Stimulated activated CD4-positive, alpha-beta T cell treated with anti-CD3 and anti-CD28 coated beads, Interleukin-1b, Interleukin-23, amount 100 ng/mL, for 4 hours (primary cell): ENCODE measurements at regions not wholly inside any gene's neighbourhood (a gene's known extent, or its start where the extent isn't known, plus 50 kb on each side); places are given as distances from the start of the nearest gene placed in this dataset.

Source experiments
- DNase-seq, 2 donors: peaks; one replicate each; pipeline ENCODE4 v3.0.0-alpha.2; 2020; ENCODE audit warnings: low read depth in 2 of 2

DNA sequence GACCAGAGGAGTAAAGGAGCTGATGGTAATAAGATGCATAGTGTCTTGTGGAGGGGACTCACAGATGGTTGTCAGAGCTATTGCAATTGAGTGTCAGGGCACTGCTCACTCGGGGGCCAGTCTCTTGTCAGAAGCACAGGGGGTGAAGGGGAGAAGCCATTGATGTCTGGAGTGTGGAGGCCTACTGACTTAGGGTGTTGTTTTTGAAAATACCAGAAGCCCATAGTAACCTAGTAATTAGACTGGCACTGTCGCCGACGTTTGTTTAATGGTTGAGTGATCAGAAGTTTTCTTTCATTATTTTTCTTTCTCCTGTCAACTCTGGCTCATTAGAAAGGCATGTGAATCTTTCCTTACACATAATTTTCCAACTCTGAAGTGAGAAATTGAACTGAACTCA, 151.6 kb upstream of the TENM4 start:
- no peak for DNase-seq

DNA sequence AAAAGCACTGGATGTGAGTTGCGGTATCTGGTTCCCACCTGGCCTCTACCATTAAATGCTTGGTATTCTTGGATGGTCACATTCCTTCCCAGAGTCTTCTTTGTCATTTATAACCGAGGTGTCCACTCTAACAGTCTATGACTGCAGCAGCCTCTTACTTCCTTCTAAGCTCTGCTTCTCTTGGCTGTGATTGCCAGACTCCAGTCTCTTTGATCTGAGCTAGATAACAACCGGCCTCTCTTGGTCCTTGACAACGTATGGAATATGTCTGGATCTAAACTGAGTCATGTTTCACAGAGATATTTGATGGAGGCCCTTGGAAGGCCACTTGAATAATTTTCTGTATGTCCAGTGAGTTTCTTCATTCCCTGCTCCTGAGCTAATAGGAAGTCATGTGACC, 141.6 kb upstream of the TENM4 start:
- DNase-seq, result no peak

DNA sequence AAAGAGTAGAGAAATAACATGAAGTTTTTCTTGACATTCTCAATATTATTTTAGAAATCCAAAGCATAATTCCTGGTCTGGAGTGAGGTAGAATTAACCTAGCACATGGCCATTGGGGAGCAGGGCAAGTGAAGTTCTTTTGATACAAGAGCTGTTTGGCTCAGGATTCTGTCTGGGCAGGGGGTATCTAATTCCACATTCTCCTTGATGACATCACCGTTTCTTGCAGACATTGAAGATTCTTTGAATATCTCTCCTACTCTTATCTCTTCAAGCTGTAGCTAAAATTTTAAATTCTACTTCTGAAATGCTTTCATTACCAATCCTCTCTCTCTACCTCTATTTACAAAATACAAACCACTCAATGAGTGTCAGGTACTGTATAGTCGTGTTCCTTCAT, 138.2 kb upstream of the TENM4 start:
- DNase-seq, result no peak

DNA sequence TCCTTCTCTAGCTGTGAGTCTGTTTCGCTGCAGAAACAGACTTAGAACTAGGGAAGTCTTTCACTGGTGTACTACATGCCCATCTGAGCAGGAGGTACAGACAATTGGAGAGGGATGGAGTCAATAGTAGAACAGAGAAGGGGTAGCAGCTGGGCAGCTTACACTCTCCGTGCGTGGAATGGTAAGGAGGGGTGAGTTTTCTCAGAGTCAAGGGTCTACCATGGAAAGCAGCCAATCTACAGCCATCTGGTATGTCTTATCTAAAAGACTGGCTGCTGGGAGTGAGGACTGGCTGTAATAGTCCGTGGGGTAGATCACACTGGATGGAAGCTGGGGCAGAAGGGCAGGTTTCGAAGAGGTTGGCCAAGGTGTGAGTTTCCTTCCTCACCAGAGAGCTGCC, 137.3 kb upstream of the TENM4 start:
- DNase-seq, result no peak

DNA sequence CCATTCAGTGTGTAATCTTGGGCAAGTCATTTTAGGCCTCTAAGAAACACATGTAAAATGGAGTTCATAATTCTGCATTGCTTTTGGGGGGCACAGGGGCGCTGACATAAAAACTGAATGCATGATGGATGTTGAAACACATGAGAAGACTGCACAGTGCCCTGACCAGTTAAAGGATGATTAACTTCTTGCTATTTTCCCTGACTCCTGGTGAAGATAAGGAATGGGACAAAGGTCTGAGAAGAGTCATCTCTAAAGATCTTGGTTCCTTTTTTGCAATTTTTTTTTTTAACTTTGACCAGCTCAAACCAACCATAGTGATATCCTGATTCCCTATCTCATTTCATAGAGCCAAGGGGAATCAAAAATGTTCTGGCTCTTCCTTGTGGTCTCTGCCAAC, 134.9 kb upstream of the TENM4 start:
- DNase-seq, result no peak

DNA sequence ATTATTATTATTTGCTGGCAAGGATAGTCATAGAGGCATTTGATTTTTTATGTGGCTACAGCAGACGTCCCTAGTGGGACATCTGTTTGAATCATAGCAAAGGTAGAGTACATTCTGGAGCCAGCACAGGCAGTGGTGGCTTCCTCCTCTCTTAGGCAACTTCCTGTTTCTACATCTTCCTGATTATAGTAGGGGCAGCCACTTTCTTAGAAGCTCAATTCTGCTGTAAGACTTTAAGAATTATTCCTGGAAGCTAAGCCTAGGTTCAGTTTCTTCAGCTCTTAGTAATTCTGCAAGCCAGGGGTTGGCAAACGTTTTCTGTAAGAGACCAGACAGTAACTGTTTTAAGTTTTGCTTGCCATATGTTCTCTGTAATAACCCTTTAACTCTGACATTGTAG, 129.3 kb upstream of the TENM4 start:
- no peak for DNase-seq

DNA sequence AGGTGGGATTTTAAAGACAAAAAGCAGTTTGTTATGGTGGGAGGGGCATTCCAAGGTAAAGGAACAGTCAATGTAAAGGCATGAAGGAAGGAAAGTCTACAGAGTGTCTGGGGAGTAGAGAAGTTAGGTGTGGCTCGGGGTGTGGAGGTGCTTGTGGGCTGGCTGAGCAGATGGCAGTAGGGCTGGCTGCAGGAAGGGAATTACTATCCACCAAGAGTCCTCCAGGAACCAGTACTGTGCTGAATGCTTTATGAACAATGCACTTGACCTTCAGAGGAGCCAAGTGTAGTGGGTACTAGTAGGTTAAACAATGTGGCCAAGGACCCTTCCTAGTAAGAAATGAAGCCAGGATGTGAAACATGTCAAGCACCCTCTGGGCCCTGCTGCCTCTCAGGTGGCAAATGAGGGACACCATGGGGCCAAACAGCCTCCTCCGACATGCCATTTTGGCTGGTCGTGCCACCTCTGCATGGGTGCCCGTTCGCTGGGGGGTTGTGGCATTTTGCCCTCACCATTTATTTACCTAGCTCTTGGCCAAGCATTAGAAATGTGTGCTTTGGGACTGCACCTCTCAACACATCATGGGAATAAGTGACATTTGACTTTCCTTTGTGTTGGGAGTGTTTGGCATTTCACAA, 123.6 kb upstream of the TENM4 start:
- DNase-seq, result no peak

DNA sequence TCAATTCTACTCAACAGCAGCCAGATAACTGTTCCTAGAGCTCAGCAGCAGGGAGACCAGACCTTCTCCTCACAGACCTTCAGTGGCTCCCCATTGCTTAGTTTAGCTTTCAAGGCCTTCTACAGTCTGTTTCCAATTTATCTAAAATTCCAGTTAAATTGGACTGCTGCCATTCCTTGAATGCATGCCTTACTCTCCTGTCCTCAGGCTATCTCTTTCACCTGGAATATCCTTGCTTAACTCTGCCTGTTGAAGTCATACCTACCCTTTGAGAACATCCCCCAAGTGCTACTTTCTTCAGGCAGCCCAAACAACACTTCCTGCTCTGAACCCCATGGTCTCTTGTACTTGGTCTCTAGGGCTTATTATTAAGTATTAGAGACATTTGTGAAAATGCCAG, 120.7 kb upstream of the TENM4 start:
- DNase-seq, result no peak

DNA sequence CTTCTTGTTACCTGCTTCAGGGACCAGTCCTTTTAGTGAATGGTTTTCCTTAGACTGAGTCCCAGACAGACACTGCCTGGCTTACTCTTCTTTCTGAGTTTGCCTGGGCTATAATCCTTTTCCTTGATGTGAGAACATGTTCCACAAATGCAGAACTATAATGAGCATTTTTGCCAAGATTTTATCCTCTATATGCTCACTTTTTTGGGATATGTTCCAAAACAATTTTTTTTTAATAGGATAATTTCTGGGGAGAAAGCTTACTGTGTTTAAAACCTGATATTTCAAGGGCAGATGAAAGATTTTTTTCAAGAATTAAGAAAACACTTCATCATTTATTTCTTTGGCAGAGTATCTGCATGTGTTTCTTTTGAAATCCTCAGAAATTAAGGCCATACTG, 110.0 kb upstream of the TENM4 start:
- no peak for DNase-seq

DNA sequence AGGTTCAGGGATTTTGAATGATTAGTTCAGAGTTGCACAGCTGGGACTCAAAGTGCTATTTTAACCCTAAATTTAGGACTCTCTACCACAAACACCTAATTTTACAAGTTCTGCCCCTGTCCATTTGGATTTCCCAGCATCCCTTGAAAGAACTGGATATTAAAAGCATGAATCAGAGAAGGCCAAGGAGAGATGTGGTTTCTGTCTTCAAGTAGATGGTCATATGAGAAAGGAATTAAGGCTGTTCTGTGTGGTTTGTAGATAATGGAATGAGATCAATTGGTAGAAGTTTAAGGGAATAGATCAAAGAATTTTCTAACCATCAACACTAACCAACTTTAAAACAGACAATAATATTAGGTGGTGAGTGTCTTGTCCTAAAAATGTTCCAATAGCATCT, 106.4 kb upstream of the TENM4 start:
- DNase-seq, result no peak

DNA sequence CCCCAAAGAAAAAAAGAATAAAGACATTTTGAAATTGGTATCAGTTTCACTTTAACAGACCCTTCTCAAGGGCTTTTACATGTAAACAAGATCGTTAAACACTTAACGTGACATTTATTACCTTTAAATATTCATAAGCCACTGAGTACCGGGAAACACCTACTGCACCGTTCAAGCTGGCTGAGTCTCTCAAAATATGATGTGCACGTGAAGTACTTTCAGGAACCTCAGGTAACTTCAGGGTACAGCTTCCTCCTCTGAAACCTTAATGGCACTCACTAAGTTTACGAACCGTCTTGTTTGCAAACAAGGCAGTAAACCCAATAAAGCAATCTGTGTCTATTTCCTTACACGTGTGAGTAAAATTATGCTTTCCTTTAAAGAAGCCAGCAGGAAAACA, 105.5 kb upstream of the TENM4 start:
- DNase-seq, result no peak

DNA sequence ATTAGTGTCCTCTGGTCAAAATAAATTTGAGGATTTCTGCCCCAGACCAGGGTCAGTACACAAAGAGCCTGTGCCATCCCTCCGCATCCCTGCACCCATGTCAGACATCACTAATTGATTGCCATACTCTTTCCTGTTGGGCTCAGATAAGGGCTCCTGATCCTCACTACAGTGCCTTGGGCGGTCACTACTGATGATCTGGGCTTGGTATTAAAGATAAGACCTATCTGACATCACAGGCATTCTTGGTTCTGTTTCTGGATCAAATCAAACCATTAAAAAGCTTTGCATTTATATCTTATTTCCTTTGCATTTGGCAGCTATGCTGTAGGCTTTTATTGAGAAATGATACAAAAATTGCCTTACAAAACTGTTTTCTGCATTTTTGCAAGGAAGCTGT, 103.5 kb upstream of the TENM4 start:
- no peak for DNase-seq

DNA sequence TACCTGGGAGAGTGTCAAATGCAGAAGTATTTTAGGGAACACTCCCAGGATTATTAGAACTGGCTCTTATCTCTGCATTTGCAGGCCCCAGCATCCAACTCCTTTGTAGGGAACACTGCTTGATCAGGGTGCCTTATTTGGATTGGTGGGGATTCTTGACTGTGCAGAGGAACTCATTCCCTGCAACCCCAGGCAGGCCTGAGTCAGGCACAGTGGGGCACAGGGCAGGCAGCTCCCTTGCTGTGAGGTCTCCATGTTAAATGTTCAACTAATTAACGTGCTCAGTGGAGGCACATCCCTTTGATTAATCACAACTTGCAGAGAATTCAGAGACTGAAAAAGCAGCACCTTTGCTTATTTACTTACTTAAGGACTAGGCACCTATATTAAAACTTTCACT, 102.3 kb upstream of the TENM4 start:
- no peak for DNase-seq

DNA sequence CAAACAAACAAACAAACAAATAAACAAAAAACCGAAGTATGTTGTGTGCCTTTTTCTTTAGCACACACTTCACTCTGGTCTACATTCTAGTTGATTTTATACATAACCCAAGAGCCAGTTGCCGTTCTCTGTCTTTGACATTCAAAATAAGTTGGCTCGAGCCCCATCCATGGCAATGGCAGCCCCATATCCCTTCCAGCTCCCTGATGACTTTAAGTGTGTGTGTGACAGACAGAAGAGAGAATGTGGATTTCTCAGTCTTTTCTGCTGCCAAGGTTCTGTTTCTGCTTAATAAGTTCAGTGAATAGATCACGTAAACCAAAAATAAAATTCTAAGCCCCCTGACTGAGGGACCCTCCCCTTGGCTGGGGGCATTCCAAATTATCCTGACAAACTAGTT, 100.6 kb upstream of the TENM4 start:
- DNase-seq, result no peak

DNA sequence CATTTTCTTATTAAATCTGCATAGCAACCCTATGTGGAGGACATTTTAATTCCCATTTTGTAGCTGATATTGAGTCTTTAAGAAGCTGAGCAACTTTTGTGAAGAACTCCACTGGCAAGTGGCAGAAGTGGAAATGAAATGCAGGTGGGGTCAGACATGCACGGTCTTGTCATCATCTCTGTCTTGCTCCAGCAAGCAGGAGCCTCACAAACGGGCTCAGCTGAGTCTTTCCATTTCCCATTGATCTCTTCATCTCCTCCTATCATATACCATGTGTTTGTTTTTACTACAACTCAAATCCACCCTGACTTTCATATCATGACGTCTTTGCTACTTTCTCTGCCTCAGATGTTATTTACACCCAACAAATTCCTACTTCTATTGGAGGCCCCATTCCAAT, 97.9 kb upstream of the TENM4 start:
- DNase-seq, result no peak

DNA sequence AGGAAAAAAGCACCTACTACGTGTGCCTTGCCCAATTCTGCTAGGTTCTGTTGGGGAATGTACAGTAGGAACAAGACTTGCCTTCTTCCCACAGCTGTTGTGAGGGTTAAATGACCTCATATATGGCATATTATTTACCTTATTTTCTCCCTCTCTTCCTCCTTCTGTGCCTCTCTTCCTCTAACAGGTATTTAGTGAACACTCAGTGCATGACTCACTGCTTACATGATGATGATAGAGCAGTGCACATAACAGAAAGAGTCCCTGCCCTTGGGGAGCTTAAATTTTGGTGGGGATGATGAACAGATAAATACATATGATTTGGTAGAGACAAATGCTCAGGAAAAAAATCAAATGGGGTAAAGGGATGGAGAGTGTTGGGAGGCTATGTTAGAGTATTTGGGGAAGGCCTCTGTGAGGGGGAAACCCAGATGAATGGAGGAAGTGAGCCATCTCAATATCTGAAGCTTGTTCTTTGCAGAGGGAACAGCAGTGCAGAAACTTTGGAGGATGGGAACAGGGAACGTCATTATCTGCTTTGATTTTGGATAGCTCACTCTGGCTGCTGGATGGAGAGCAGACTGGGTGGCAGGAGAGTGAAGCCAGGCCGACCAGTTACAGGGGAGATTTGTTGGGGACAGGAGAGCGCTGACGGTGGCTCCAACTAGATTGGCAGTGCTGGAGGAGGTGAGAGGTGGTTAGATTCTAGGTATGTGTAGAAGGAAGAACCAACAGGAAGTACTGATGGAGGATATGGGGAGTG, 95.5 kb upstream of the TENM4 start:
- no peak for DNase-seq

DNA sequence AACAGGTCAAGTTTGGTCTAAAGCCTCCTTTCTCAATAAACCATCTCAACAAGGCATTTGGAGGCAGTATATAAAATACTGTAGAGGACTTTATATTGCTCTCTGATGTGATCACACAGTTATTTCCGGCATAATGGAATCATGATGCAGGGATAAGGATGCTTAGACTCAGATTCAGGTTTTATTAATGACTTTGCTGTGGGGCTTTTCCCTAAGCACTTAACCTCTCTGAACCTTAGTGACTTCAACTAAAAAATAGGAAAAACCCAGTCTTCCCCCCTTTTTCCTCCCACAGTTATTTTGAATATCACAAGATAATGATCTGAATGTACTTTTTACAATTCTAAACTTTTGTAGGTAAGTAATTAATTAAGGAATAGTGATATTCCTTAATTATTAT, 94.8 kb upstream of the TENM4 start:
- no peak for DNase-seq

DNA sequence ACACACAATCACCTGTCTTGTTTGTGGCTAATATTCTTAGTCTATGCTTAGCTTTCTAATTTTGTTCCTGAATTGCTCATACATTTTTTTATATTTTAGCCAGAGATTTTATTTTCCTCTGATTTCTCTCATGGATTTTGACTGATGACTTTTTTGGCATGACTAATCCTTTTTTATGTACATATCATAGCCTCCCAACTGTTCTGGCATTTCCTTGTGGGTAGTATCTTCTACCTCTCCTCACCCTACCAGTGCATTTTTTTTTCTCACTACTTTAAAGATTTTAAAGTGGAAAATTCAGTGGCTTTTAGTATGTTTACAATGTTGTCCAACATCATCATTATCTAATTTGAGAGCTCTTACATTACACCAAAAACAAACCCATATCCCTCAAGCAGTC, 84.4 kb upstream of the TENM4 start:
- no peak for DNase-seq

DNA sequence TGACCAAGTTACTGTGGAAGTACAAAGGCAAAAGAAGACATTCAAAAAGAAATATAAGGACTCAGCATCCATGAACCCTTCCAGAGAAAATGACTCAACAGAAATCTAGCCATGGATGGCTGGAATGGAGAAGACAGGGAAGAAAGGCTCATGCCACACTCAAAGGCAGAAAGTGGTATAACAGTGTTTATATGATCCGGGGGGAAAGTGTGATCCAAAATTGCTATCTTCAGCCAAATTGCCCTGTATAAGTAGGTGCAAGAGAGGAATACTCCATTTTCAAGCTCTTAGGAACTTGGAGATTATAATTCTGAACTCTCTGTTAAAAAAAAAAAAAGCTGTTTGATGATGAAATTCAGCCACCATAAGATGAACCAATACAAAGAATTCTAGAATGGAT, 81.8 kb upstream of the TENM4 start:
- no peak for DNase-seq

DNA sequence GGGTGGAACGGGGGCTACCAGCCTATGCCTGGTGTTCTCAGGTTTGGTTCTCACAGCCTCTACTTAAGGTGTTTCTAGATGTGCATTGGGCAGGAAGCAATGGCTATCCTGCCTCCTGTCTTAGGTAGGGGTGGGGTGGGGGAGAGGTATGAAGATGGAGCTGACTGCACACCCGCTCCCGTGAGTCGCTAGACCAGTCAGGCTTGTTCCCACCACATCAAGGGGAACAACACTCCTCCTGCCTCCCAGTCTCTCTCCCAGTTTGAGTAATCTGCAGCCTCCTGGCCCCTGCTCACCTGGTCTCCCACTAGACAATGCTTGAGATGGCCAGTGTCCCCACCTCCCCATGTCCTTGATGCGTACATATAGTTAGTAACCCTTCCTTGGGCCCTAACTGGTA, 79.3 kb upstream of the TENM4 start:
- DNase-seq, result no peak

DNA sequence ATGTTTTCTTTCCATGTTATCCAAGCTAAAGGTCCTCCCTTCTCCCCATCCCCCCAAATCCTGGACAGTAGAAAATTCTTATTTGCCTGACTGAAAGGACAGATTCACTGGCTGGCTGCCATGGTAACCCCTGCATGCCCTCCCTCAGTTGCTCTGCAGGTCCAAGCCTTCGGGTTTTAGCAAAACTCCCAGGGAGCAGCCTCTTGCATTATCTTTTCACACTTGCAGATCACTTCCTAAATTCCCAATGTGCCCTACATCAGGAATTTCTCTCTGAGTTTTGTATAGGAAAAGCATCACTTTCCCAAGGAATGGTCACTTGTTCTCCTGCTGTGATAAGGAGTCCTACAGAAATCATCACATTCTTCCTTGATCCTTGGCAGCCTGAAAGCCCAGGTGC, 75.0 kb upstream of the TENM4 start:
- no peak for DNase-seq

DNA sequence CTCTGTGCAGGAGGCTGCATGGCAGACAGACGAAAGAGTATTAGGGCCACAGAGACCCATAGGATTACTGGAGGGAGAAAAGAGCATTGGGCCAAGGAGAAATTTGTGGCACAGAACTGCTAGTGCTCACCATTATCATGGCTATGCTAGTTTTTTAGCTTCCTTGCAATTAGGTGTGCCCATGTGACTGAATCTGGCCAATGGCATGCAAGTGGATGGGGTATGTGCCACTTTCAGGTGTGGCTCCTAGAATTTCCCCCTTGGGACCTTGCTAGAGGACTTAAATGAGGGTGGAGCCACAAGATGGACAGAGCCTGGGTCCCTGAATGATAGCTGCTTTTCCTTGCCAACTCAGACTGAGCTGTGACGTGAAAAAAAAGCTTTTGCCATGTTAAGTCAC, 73.9 kb upstream of the TENM4 start:
- no peak for DNase-seq

DNA sequence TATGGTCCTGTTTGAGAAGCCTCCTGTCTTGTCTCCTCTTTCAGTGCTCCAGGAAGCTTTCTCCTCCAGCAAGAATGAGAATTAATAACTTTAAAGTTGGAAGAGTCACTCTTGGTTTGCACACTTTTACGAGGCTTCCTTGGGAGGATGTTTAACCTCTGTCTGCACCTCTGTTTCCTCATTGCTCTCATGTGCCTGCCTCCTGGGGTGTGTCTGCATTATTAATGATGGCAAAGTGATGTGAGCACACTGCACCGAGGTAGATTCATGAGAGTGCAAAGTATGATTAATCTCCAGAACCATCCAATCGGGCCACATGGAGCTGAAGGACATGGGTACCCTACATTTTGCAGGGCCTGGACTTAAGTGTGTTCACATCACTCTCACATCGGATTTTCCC, 73.5 kb upstream of the TENM4 start:
- DNase-seq, result no peak
